WTC11 (cell line): ENCODE measurements at regions not wholly inside any gene's neighbourhood (a gene's known extent, or its start where the extent isn't known, plus 50 kb on each side); places are given as distances from the start of the nearest gene placed in this dataset.
A peak's percentile ranks its signal among the peaks of the same experiment; 100 is the strongest.

Experiments used
- ATAC-seq: fragments of 200-7000 bp; cut with Tn5 transposase; 2 replicates; pipeline ENCODE4 v1.10.0; 2021; ENCODE audit warnings: mild to moderate bottlenecking, moderate library complexity
- CTCF ChIA-PET: fragments of 300-600 bp; sonication (Branson Sonifier 250); formaldehyde crosslinking; loops from one replicate; lab custom pipeline; 2021; ENCODE audit warnings: antibody characterized with exemption; lab: Charles Lee
- POLR2A ChIA-PET: fragments of 350-600 bp; sonication (Branson Sonifier 250); formaldehyde crosslinking; loops from one replicate; lab custom pipeline; 2021; ENCODE audit warnings: antibody characterized with exemption; lab: Charles Lee
- DNase-seq: peaks from one replicate; pipeline ENCODE4 v3.0.0; 2021; ENCODE audit warnings: low spot score
- H3K27ac Mint-ChIP-seq: 2 replicates; pipeline ENCODE4 v1.8.0; 2021; ENCODE audit warnings: mixed read lengths
- H3K27me3 Mint-ChIP-seq: 2 replicates; pipeline ENCODE4 v1.8.0; 2021; ENCODE audit warnings: low read depth, mild to moderate bottlenecking, moderate library complexity, mixed read lengths
- H3K36me3 Mint-ChIP-seq: 2 replicates; pipeline ENCODE4 v1.8.0; 2021; ENCODE audit warnings: mixed read lengths
- H3K4me1 Mint-ChIP-seq: 2 replicates; pipeline ENCODE4 v1.8.0; 2022; ENCODE audit warnings: mixed read lengths
- H3K4me3 Mint-ChIP-seq: 2 replicates; pipeline ENCODE4 v1.8.0; 2021; ENCODE audit warnings: mild to moderate bottlenecking, moderate library complexity, mixed read lengths
- H3K9me3 Mint-ChIP-seq: 2 replicates; pipeline ENCODE4 v1.8.0; 2021; ENCODE audit warnings: mixed read lengths
- CBFB ChIP-seq: sonication (generic); formaldehyde crosslinking; IDR thresholded peaks from 2 replicates; pipeline ENCODE4 v1.8.1; 2022; ENCODE audit warnings: mild to moderate bottlenecking, low read depth, missing genetic modification reagents
- ELF4 ChIP-seq: sonication (generic); formaldehyde crosslinking; IDR thresholded peaks from 2 replicates; pipeline ENCODE4 v1.8.1; 2022; ENCODE audit warnings: low read depth, mild to moderate bottlenecking, moderate library complexity, missing genetic modification reagents
- FOXJ3 ChIP-seq: sonication (generic); formaldehyde crosslinking; IDR thresholded peaks from 2 replicates; pipeline ENCODE4 v1.9.0; 2021; ENCODE audit warnings: missing genetic modification reagents, mild to moderate bottlenecking, borderline replicate concordance
- FOXP1 ChIP-seq: sonication (generic); formaldehyde crosslinking; IDR thresholded peaks from 2 replicates; pipeline ENCODE4 v1.8.0; 2022; ENCODE audit warnings: missing genetic modification reagents, mild to moderate bottlenecking, moderate library complexity, borderline replicate concordance
- GRHL2 ChIP-seq: fragments of 250-450 bp; sonication (Bioruptor Pico); IDR thresholded peaks from 2 replicates; pipeline ENCODE4 v1.8.0; 2022; ENCODE audit warnings: mild to moderate bottlenecking, moderate library complexity; ENCODE audit not compliant: insufficient replicate concordance, severe bottlenecking
- NR1H2 ChIP-seq: sonication (generic); formaldehyde crosslinking; IDR thresholded peaks from 2 replicates; pipeline ENCODE4 v1.9.0; 2021; ENCODE audit warnings: mild to moderate bottlenecking, moderate library complexity, missing genetic modification reagents
- NR3C1 ChIP-seq: sonication (generic); formaldehyde crosslinking; conservative IDR thresholded peaks from 2 replicates; pipeline ENCODE4 v1.8.1; 2023; ENCODE audit warnings: low read depth, mild to moderate bottlenecking, missing genetic modification reagents
- OVOL2 ChIP-seq: fragments of 250-450 bp; sonication (Bioruptor Pico); IDR thresholded peaks from 2 replicates; pipeline ENCODE4 v1.9.0; 2021; ENCODE audit warnings: mild to moderate bottlenecking, borderline replicate concordance
- PRRX2 ChIP-seq: fragments of 250-450 bp; sonication (Bioruptor Pico); IDR thresholded peaks from 2 replicates; pipeline ENCODE4 v1.8.0; 2021; ENCODE audit warnings: mild to moderate bottlenecking
- SMAD4 ChIP-seq: sonication (generic); formaldehyde crosslinking; IDR thresholded peaks from 2 replicates; pipeline ENCODE4 v1.8.0; 2022; ENCODE audit warnings: mild to moderate bottlenecking, missing genetic modification reagents
- TEAD1 ChIP-seq: sonication (generic); formaldehyde crosslinking; IDR thresholded peaks from 2 replicates; pipeline ENCODE4 v1.8.0; 2022; ENCODE audit warnings: mild to moderate bottlenecking, missing genetic modification reagents
- ZBTB21 ChIP-seq: sonication (generic); formaldehyde crosslinking; IDR thresholded peaks from 2 replicates; pipeline ENCODE4 v1.8.1; 2023; ENCODE audit warnings: mild to moderate bottlenecking, missing genetic modification reagents, borderline replicate concordance
- ZNF121 ChIP-seq: sonication (generic); formaldehyde crosslinking; IDR thresholded peaks from 2 replicates; pipeline ENCODE4 v1.8.0; 2023; ENCODE audit warnings: missing genetic modification reagents
- ZNF263 ChIP-seq: sonication (generic); formaldehyde crosslinking; IDR thresholded peaks from 2 replicates; pipeline ENCODE4 v1.8.1; 2022; ENCODE audit warnings: low read depth, mild to moderate bottlenecking, moderate library complexity, missing genetic modification reagents
- TF ChIP-seq, protein P1 (sequence below): sonication (generic); formaldehyde crosslinking; conservative IDR thresholded peaks from 2 replicates; pipeline ENCODE4 v1.8.1; 2022; ENCODE audit warnings: mild to moderate bottlenecking, missing genetic modification reagents
- TF ChIP-seq, protein P2 (sequence below): fragments of 250-450 bp; sonication (Bioruptor Pico); IDR thresholded peaks from 2 replicates; pipeline ENCODE4 v1.9.0; 2021; ENCODE audit warnings: mild to moderate bottlenecking, borderline replicate concordance
- TF ChIP-seq, protein P3 (sequence below): sonication (generic); formaldehyde crosslinking; IDR thresholded peaks from 2 replicates; pipeline ENCODE4 v1.8.0; 2022; ENCODE audit warnings: mild to moderate bottlenecking, missing genetic modification reagents
- TF ChIP-seq, protein P4 (sequence below): sonication (generic); formaldehyde crosslinking; IDR thresholded peaks from 2 replicates; pipeline ENCODE4 v1.8.1; 2022; ENCODE audit warnings: mild to moderate bottlenecking, missing genetic modification reagents, moderate library complexity, borderline replicate concordance
- TF ChIP-seq, protein P5 (sequence below): sonication (generic); formaldehyde crosslinking; IDR thresholded peaks from 2 replicates; pipeline ENCODE4 v1.8.1; 2023; ENCODE audit warnings: mild to moderate bottlenecking, missing genetic modification reagents
- TF ChIP-seq, protein P6 (sequence below): sonication (generic); formaldehyde crosslinking; IDR thresholded peaks from 2 replicates; pipeline ENCODE4 v1.8.1; 2023; ENCODE audit warnings: mild to moderate bottlenecking, missing genetic modification reagents, moderate library complexity
- TF ChIP-seq, protein P7 (sequence below): fragments of 250-450 bp; sonication (Bioruptor Pico); IDR thresholded peaks from 2 replicates; pipeline ENCODE4 v1.8.0; 2021; ENCODE audit warnings: mild to moderate bottlenecking

DNA sequence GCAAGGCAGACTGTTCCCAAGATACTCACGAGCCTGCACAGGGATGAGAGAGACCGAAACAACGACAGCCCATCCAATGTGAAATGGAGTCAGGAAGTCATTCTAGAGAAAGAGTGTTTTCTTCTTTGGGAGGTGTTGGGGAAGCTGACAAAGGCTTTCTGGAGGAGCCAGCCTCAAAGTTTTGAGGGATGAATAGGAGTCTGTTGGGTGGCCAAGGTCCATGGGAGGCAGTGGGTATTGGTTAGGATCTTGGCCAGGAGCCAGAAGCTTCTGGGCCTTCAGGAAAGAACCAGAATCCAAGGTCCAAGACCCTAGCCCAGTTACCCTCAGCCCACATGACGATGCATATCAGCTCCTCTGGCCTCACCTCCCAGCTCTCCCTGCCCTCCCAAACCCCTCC, 59.9 kb upstream of the SHISAL1 start:
- no peak for TF ChIP-seq CBFB (CRISPR knock-in tag)
- TF ChIP-seq, protein P1, sequence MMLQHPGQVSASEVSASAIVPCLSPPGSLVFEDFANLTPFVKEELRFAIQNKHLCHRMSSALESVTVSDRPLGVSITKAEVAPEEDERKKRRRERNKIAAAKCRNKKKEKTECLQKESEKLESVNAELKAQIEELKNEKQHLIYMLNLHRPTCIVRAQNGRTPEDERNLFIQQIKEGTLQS = no peak
- no peak for TF ChIP-seq NR1H2 (CRISPR knock-in tag)
- TF ChIP-seq, protein P2, sequence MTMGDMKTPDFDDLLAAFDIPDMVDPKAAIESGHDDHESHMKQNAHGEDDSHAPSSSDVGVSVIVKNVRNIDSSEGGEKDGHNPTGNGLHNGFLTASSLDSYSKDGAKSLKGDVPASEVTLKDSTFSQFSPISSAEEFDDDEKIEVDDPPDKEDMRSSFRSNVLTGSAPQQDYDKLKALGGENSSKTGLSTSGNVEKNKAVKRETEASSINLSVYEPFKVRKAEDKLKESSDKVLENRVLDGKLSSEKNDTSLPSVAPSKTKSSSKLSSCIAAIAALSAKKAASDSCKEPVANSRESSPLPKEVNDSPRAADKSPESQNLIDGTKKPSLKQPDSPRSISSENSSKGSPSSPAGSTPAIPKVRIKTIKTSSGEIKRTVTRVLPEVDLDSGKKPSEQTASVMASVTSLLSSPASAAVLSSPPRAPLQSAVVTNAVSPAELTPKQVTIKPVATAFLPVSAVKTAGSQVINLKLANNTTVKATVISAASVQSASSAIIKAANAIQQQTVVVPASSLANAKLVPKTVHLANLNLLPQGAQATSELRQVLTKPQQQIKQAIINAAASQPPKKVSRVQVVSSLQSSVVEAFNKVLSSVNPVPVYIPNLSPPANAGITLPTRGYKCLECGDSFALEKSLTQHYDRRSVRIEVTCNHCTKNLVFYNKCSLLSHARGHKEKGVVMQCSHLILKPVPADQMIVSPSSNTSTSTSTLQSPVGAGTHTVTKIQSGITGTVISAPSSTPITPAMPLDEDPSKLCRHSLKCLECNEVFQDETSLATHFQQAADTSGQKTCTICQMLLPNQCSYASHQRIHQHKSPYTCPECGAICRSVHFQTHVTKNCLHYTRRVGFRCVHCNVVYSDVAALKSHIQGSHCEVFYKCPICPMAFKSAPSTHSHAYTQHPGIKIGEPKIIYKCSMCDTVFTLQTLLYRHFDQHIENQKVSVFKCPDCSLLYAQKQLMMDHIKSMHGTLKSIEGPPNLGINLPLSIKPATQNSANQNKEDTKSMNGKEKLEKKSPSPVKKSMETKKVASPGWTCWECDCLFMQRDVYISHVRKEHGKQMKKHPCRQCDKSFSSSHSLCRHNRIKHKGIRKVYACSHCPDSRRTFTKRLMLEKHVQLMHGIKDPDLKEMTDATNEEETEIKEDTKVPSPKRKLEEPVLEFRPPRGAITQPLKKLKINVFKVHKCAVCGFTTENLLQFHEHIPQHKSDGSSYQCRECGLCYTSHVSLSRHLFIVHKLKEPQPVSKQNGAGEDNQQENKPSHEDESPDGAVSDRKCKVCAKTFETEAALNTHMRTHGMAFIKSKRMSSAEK (CRISPR knock-in tag) = no peak
- no peak for TF ChIP-seq SMAD4
- no peak for TF ChIP-seq GRHL2
- no peak for TF ChIP-seq FOXJ3 (CRISPR knock-in tag)
- TF ChIP-seq ZNF263 (CRISPR knock-in tag) = no peak
- no peak for TF ChIP-seq ZBTB21 (CRISPR knock-in tag)
- no peak for TF ChIP-seq OVOL2 (CRISPR knock-in tag)
- TF ChIP-seq, protein P3, sequence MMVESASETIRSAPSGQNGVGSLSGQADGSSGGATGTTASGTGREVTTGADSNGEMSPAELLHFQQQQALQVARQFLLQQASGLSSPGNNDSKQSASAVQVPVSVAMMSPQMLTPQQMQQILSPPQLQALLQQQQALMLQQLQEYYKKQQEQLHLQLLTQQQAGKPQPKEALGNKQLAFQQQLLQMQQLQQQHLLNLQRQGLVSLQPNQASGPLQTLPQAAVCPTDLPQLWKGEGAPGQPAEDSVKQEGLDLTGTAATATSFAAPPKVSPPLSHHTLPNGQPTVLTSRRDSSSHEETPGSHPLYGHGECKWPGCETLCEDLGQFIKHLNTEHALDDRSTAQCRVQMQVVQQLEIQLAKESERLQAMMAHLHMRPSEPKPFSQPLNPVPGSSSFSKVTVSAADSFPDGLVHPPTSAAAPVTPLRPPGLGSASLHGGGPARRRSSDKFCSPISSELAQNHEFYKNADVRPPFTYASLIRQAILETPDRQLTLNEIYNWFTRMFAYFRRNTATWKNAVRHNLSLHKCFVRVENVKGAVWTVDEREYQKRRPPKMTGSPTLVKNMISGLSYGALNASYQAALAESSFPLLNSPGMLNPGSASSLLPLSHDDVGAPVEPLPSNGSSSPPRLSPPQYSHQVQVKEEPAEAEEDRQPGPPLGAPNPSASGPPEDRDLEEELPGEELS = no peak
- TF ChIP-seq PRRX2 (CRISPR knock-in tag) = no peak
- no peak for TF ChIP-seq ELF4 (CRISPR knock-in tag)
- TF ChIP-seq, protein P4, sequence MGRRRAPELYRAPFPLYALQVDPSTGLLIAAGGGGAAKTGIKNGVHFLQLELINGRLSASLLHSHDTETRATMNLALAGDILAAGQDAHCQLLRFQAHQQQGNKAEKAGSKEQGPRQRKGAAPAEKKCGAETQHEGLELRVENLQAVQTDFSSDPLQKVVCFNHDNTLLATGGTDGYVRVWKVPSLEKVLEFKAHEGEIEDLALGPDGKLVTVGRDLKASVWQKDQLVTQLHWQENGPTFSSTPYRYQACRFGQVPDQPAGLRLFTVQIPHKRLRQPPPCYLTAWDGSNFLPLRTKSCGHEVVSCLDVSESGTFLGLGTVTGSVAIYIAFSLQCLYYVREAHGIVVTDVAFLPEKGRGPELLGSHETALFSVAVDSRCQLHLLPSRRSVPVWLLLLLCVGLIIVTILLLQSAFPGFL = no peak
- TF ChIP-seq, all 79 proteins: peak for 0
- ChIA-PET CTCF (no interaction called here), POLR2A (interaction anchor here (0.6 kb wide), 2 partner anchors 198 to 619 kb away, joined by 3 read pairs; no protein-coding TSS in a partner anchor)
- no peak overlapping the region for H3K4me3 Mint-ChIP-seq
- peaks cover 25% of the 10 kb centered on the region for H3K9me3 Mint-ChIP-seq
- DNase-seq = peak; percentile 1
- no peak for ATAC-seq
- no peaks in the 10 kb centered on the region for H3K4me1 Mint-ChIP-seq
- peaks cover 15% of the 10 kb centered on the region for H3K36me3 Mint-ChIP-seq
- no peaks in the 10 kb centered on the region for H3K27me3 Mint-ChIP-seq
- H3K27ac Mint-ChIP-seq = no peak overlapping the region

DNA sequence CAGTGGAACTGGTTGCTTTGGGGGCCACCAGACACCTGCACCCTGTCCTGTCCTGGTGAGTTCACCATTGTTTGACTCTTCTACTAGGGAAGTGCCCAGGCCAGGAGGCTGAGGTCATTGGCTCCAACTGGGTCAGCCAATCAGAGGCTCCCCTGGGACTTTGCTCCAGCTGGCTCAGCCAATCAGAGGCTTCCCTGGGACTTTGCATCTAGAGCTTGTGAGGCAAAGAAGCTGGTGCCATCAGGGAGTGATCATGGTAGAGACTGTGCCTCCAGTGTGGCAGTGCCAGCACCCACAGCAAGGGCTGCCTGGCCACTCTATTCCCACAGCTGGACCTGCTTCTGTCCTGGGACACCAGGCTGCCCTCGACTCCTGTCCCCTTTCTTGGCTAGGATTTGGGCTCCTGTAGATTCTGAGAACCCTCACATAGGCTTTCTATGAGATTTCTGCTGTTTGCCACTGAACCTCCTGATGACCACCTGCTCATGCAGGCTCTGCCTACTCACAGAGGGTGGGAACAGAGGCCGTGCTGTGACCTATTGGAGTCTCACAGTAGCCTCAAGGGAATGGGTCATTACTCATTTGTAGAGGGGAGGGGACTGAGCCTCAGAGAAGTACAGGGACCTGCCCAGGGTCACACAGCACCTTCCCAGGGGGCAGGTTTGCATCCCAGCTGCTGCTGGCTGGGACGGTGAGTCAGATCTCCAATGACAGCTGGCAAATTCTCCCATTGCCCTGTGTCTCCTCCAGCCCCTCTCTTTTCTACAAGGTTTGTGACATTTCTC, 59.2 kb upstream of the SHISAL1 start:
- H3K9me3 Mint-ChIP-seq = peaks cover 23% of the 10 kb centered on the region
- POLR2A ChIA-PET = interaction anchor here (0.6 kb wide), 2 partner anchors 199 to 619 kb away, joined by 3 read pairs; no protein-coding TSS in a partner anchor
- TF ChIP-seq NR3C1 (CRISPR knock-in tag) (no peak), PRRX2 (CRISPR knock-in tag) (no peak), TEAD1 (no peak), ZNF121 (no peak), FOXP1 (no peak)
- TF ChIP-seq, protein P5, sequence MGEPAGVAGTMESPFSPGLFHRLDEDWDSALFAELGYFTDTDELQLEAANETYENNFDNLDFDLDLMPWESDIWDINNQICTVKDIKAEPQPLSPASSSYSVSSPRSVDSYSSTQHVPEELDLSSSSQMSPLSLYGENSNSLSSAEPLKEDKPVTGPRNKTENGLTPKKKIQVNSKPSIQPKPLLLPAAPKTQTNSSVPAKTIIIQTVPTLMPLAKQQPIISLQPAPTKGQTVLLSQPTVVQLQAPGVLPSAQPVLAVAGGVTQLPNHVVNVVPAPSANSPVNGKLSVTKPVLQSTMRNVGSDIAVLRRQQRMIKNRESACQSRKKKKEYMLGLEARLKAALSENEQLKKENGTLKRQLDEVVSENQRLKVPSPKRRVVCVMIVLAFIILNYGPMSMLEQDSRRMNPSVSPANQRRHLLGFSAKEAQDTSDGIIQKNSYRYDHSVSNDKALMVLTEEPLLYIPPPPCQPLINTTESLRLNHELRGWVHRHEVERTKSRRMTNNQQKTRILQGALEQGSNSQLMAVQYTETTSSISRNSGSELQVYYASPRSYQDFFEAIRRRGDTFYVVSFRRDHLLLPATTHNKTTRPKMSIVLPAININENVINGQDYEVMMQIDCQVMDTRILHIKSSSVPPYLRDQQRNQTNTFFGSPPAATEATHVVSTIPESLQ (CRISPR knock-in tag) = no peak
- TF ChIP-seq, protein P6, sequence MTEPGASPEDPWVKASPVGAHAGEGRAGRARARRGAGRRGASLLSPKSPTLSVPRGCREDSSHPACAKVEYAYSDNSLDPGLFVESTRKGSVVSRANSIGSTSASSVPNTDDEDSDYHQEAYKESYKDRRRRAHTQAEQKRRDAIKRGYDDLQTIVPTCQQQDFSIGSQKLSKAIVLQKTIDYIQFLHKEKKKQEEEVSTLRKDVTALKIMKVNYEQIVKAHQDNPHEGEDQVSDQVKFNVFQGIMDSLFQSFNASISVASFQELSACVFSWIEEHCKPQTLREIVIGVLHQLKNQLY = no peak
- TF ChIP-seq, protein P1 = no peak
- TF ChIP-seq, protein P7, sequence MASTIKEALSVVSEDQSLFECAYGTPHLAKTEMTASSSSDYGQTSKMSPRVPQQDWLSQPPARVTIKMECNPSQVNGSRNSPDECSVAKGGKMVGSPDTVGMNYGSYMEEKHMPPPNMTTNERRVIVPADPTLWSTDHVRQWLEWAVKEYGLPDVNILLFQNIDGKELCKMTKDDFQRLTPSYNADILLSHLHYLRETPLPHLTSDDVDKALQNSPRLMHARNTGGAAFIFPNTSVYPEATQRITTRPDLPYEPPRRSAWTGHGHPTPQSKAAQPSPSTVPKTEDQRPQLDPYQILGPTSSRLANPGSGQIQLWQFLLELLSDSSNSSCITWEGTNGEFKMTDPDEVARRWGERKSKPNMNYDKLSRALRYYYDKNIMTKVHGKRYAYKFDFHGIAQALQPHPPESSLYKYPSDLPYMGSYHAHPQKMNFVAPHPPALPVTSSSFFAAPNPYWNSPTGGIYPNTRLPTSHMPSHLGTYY = no peak

More for the DNA sequence above, 59.2 kb upstream of the SHISAL1 start:
- H3K4me1 Mint-ChIP-seq = no peaks in the 10 kb centered on the region
- CTCF ChIA-PET = no interaction called here
- ATAC-seq = no peak
- no peak overlapping the region for H3K27ac Mint-ChIP-seq
- H3K4me3 Mint-ChIP-seq = no peak overlapping the region
- no peaks in the 10 kb centered on the region for H3K27me3 Mint-ChIP-seq
- DNase-seq = peak; percentile 7
- peaks cover 15% of the 10 kb centered on the region for H3K36me3 Mint-ChIP-seq
